ENCODE measurements at regions not wholly inside any gene's neighbourhood (a gene's known extent, or its start where the extent isn't known, plus 50 kb on each side); places are given as distances from the start of the nearest gene placed in this dataset.
"Not testable (repeated sequence)": the region's sequence is repeated elsewhere in the genome, so short reads cannot be mapped to it uniquely, and the experiment has no call there.

DNA sequence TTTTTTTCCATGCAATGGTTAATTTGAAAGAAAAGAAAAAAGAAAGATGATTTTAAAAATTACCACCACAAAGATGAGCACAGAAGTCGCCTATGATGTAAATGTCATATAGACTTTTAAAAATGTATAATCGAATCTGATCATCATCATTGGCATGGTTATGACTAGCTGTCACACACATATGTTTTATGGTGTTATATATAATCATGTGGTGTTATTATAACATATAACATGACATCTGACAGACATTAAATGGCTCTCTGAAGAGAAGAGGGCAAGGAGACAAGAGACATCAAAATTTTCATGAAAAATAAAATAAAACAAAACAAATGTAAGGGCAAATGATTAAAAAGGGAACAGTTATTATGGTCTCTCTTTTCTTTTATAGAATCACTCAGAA lies 217.5 kb downstream of the TMEM161B start:
- Mint-ChIP-seq H3K4me3 (no peak overlapping the region), H3K4me1 (ENCODE audit: low read depth) (no peaks in the 10 kb centered on the region), H3K27ac (no peak overlapping the region), H3K9me3 (no peaks in the 10 kb centered on the region), H3K27me3 (peaks cover 3% of the 10 kb centered on the region), H3K36me3 (ENCODE audit: low read depth) (no peaks in the 10 kb centered on the region)

GRCh38 chr5:88049737-88050136 lies 218.9 kb downstream of the TMEM161B start:
- Mint-ChIP-seq H3K4me1 (ENCODE audit: low read depth) (no peaks in the 10 kb centered on the region), H3K9me3 (no peaks in the 10 kb centered on the region), H3K27me3 (peaks cover 3% of the 10 kb centered on the region), H3K36me3 (ENCODE audit: low read depth) (no peaks in the 10 kb centered on the region), H3K4me3 (no peak overlapping the region), H3K27ac (no peak overlapping the region)

GRCh38 chr5:88049156-88049555 lies 219.5 kb downstream of the TMEM161B start:
- Mint-ChIP-seq H3K27me3 (peaks cover 3% of the 10 kb centered on the region), H3K27ac (no peak overlapping the region)

DNA sequence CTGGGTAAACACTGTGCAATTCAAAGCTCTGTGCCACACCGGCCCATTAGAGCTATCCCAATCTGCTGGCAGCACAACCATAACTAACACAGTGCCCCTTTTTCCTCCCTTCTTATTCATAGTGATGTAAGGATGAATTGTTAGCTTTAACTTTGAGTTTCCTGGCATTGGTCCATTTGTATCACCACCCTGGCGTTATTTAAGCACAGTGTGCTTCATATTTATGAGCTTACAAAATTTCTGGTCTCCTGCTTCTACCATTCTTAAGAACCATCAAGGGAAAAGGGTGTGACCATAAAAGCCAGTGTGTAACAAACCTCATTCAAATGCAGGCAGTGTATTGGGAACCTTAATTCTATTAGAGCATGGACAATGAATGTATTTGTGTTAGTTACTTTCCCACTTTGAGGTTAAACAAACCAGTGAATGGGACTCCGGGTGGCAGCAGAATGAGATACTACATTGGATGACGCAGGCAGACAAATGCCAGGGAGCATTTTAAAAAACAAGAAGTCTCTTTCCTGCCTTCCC lies 222.6 kb downstream of the TMEM161B start:
- Mint-ChIP-seq H3K27ac (no peak overlapping the region), H3K27me3 (no peaks in the 10 kb centered on the region), H3K4me1 (ENCODE audit: low read depth) (no peaks in the 10 kb centered on the region), H3K9me3 (no peaks in the 10 kb centered on the region), H3K4me3 (no peak overlapping the region), H3K36me3 (ENCODE audit: low read depth) (no peaks in the 10 kb centered on the region)

More at GRCh38 chr5:88049156-88049555, 219.5 kb downstream of the TMEM161B start:
- H3K4me1 Mint-ChIP-seq (ENCODE audit: low read depth): no peaks in the 10 kb centered on the region
- H3K9me3 Mint-ChIP-seq: no peaks in the 10 kb centered on the region
- H3K36me3 Mint-ChIP-seq (ENCODE audit: low read depth): no peaks in the 10 kb centered on the region
- no peak overlapping the region for H3K4me3 Mint-ChIP-seq

- Mint-ChIP-seq H3K4me3 (no peak overlapping the region), H3K4me1 (ENCODE audit: low read depth) (no peaks in the 10 kb centered on the region), H3K9me3 (peaks cover 1% of the 10 kb centered on the region), H3K27ac (no peak overlapping the region), H3K27me3 (peaks cover 1% of the 10 kb centered on the region), H3K36me3 (ENCODE audit: low read depth) (no peaks in the 10 kb centered on the region)
Observed at GRCh38 chr5:88045165-88045564, 223.5 kb downstream of the TMEM161B start.

GRCh38 chr5:88034520-88034919 lies 234.1 kb downstream of the TMEM161B start:
- Mint-ChIP-seq H3K27ac (no peak overlapping the region), H3K9me3 (no peaks in the 10 kb centered on the region), H3K4me3 (no peak overlapping the region), H3K36me3 (ENCODE audit: low read depth) (no peaks in the 10 kb centered on the region), H3K4me1 (ENCODE audit: low read depth) (no peaks in the 10 kb centered on the region), H3K27me3 (peaks cover 3% of the 10 kb centered on the region)

DNA sequence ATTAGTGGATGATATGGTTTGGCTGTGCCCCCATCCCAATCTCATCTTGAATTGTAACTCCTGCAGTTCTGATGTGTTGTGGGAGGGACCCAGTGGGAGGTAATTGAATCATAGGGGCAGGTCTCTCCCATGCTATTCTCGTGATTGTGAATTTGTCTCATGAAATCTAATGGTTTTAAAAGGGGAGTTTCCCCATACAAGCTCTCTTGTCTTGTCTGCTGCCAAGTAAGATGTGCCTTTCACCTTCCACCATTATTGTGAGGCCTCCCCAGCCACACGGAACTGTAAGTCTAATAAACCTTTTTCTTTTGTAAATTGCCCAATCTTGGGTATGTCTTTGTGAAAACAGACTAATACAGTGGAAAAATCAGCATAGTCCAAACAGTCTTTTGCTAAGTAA lies 235.5 kb downstream of the TMEM161B start:
- Mint-ChIP-seq H3K4me3 (no peak overlapping the region), H3K9me3 (no peaks in the 10 kb centered on the region), H3K36me3 (ENCODE audit: low read depth) (no peaks in the 10 kb centered on the region), H3K4me1 (ENCODE audit: low read depth) (no peaks in the 10 kb centered on the region), H3K27ac (no peak overlapping the region), H3K27me3 (peaks cover 3% of the 10 kb centered on the region)

DNA sequence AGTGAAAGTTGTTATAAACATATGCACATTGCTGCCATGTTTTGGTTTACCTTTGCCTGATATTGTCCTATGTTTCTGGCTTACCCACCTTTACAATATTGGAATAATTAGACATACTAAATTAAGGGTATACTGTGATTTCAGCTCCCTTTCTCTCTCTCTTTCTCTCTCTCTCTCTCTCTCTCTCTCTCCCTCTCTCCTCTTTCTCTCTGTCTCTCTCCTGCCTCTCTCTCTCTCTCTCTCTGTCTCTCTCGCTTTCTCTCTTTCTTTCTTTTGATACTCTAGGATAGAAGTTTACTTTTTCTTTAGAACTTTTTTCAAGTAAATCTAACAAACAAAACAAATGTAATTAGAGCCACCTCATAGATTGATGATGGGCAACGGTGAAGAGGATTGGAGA lies 239.6 kb downstream of the TMEM161B start:
- H3K27ac Mint-ChIP-seq: no peak overlapping the region
- H3K27me3 Mint-ChIP-seq: peaks cover 3% of the 10 kb centered on the region
- no peaks in the 10 kb centered on the region for H3K9me3 Mint-ChIP-seq
- no peaks in the 10 kb centered on the region for H3K4me1 Mint-ChIP-seq (ENCODE audit: low read depth)
- H3K4me3 Mint-ChIP-seq: no peak overlapping the region
- no peaks in the 10 kb centered on the region for H3K36me3 Mint-ChIP-seq (ENCODE audit: low read depth)

GRCh38 chr5:88021141-88021540 lies 247.5 kb downstream of the TMEM161B start:
- H3K4me3 Mint-ChIP-seq: no peak overlapping the region
- no peak overlapping the region for H3K27ac Mint-ChIP-seq
- no peaks in the 10 kb centered on the region for H3K36me3 Mint-ChIP-seq (ENCODE audit: low read depth)
- no peaks in the 10 kb centered on the region for H3K9me3 Mint-ChIP-seq
- no peaks in the 10 kb centered on the region for H3K4me1 Mint-ChIP-seq (ENCODE audit: low read depth)
- H3K27me3 Mint-ChIP-seq: no peaks in the 10 kb centered on the region

DNA sequence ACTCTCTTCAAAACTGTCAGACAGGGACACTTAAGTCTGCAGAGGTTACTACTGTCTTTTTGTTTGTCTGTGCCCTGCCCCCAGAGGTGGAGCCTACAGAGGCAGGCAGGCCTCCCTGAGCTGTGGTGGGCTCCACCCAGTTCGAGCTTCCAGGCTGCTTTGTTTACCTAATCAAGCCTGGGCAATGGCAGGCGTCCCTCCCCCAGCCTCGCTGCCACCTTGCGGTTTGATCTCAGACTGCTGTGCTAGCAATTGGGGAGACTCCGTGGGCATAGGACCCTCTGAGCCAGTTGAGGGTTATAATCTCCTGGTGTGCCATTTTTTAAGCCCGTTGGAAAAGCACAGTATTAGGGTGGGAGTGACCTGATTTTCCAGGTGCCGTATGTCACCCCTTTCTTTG lies 253.7 kb downstream of the TMEM161B start:
- not testable (repeated sequence) for H3K9me3 Mint-ChIP-seq; H3K36me3 Mint-ChIP-seq (ENCODE audit: low read depth); H3K4me3 Mint-ChIP-seq; H3K27ac Mint-ChIP-seq; H3K27me3 Mint-ChIP-seq; H3K4me1 Mint-ChIP-seq (ENCODE audit: low read depth)

- Mint-ChIP-seq H3K4me1 (ENCODE audit: low read depth) (no peaks in the 10 kb centered on the region), H3K27me3 (no peaks in the 10 kb centered on the region), H3K36me3 (ENCODE audit: low read depth) (no peaks in the 10 kb centered on the region), H3K4me3 (no peak overlapping the region), H3K27ac (no peak overlapping the region), H3K9me3 (peaks cover 4% of the 10 kb centered on the region)
Observed at GRCh38 chr5:88000877-88001276, 267.8 kb downstream of the TMEM161B start.

DNA sequence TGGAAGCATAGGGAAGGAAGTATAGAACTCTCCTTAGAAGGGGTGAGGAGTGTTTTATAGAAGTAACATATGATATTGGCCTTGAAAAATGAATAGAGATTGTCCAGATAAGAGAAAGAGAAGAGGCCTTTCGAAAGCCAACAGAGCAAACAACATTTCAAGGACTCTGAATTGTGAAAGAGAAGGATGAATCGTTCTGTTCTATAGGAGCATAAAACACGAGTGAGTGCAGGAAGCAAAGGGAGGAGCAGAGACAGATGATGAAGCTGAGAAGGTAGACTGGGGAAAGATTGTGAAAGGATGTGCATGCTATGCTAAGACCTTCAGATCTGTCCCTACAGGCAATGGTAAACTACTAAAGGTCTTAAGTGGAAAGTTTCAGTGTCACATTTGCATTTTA lies 271.0 kb downstream of the TMEM161B start:
- Mint-ChIP-seq H3K27me3 (no peaks in the 10 kb centered on the region), H3K4me1 (ENCODE audit: low read depth) (no peaks in the 10 kb centered on the region), H3K9me3 (peaks cover 4% of the 10 kb centered on the region), H3K27ac (no peak overlapping the region), H3K4me3 (no peak overlapping the region), H3K36me3 (ENCODE audit: low read depth) (no peaks in the 10 kb centered on the region)

DNA sequence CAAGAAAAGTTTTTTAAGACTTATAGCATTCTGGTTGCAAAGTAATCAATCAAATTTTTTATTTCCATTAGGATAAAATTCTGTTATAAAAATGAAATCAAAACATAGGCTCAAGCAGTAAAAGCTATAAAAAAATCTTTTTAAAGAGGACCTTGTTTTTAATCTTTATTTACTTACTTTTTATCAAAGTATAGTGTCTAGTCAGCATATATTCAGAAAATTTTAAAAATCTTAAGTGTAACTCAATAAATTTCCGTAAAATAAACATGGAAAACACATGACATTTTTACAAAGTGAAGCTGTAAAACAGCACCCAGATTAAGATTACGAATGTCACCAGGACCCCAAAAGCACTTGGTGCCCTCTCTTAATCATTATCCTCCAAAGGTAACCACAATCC lies 302.4 kb downstream of the TMEM161B start:
- no peaks in the 10 kb centered on the region for H3K9me3 Mint-ChIP-seq
- H3K36me3 Mint-ChIP-seq (ENCODE audit: low read depth): no peaks in the 10 kb centered on the region
- no peaks in the 10 kb centered on the region for H3K27me3 Mint-ChIP-seq
- H3K27ac Mint-ChIP-seq: no peak overlapping the region
- no peaks in the 10 kb centered on the region for H3K4me1 Mint-ChIP-seq (ENCODE audit: low read depth)
- H3K4me3 Mint-ChIP-seq: no peak overlapping the region

GRCh38 chr5:87954121-87954520 lies 314.5 kb downstream of the TMEM161B start:
- Mint-ChIP-seq H3K9me3 (peaks cover 3% of the 10 kb centered on the region), H3K27me3 (peaks cover 3% of the 10 kb centered on the region), H3K4me1 (ENCODE audit: low read depth) (no peaks in the 10 kb centered on the region), H3K4me3 (no peak overlapping the region), H3K27ac (no peak overlapping the region), H3K36me3 (ENCODE audit: low read depth) (no peaks in the 10 kb centered on the region)

DNA sequence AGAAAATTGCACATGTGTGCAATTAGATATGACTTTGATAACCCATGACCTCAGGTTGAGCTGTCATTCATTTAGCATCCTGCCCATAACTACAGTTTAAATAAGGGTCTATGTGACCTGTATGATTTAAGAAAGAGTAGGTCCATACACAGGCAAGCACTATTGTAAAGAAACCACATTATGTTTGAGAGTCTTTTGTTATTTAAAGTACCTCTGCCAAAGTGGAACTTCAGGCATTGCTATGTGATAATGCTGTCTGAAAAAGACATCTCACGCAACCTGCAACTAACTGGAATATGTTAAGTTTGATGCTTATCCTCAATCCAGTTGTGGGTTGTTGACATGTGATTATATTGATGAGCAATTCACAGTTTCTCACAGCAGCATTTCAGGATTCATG lies 317.0 kb downstream of the TMEM161B start:
- no peaks in the 10 kb centered on the region for H3K36me3 Mint-ChIP-seq (ENCODE audit: low read depth)
- peaks cover 3% of the 10 kb centered on the region for H3K9me3 Mint-ChIP-seq
- H3K4me1 Mint-ChIP-seq (ENCODE audit: low read depth): no peaks in the 10 kb centered on the region
- no peak overlapping the region for H3K27ac Mint-ChIP-seq
- no peak overlapping the region for H3K4me3 Mint-ChIP-seq
- H3K27me3 Mint-ChIP-seq: peaks cover 8% of the 10 kb centered on the region

Measured in stimulated activated naive CD8-positive, alpha-beta T cell treated with anti-CD3 and anti-CD28 coated beads, Interleukin-15, Interleukin-2, amounts not matched to agents 100 ng/mL and 50 ng/mL, for 24 hours (primary cell).